ENCODE measurements at regions not wholly inside any gene's neighbourhood (a gene's known extent, or its start where the extent isn't known, plus 50 kb on each side); places are given as distances from the start of the nearest gene placed in this dataset.

- TF ChIP-seq CTCF (IDR thresholded peaks at IDR 0.05) (no peak), ZNF138 (CRISPR knock-in tag; conservative IDR thresholded peaks at IDR 0.05) (no peak), MAX (CRISPR knock-in tag; IDR thresholded peaks at IDR 0.05) (no peak), USF2 (CRISPR knock-in tag; IDR thresholded peaks at IDR 0.05) (no peak)
Measured at GRCh38 chr5:91824406-91824805, 441.3 kb upstream of the ARRDC3 start.
